ENCODE measurements at regions not wholly inside any gene's neighbourhood (a gene's known extent, or its start where the extent isn't known, plus 50 kb on each side); places are given as distances from the start of the nearest gene placed in this dataset.

DNA sequence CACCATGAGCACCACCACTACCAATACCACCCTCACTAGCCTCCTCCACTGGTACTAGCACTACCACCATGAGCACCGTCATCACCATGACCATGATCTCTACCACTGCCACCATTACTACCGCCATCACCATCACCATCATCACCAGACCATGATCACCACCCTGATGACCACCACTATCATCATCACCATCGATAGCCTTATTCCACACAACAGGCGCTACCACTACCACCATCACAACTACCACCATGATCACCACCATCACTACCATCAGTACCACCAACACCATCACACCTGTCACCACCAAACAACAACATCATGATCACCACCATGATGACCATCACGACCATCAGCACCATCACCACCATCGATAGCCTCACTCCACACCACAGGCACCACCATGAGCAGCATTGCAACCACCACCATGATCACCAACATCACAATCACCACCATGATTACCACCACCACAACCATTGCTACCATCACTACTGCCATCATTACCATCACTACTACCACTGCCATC, 56.6 kb upstream of the CASZ1 start:
- no peak overlapping the region for H3K4me3 ChIP-seq
- no peak overlapping the region for H3K27ac ChIP-seq
- no peaks in the 10 kb centered on the region for H3K36me3 ChIP-seq
- no peak for DNase-seq
- peaks cover 0 to 6% (median 0%) of the 10 kb centered on the region in 4 donors for H3K27me3 ChIP-seq
- TF ChIP-seq CTCF (IDR thresholded peaks at IDR 0.05): no peak
- no peak for TF ChIP-seq POLR2A (IDR thresholded peaks at IDR 0.05)
- intact Hi-C loops (cut with DNase I): no loop called here
- H3K4me1 ChIP-seq: peaks cover 0 to 7% (median 2%) of the 10 kb centered on the region in 3 donors
- H3K9me3 ChIP-seq: no peaks in the 10 kb centered on the region
- WGBS, 2 donors: 78 to 80% methylated on average over 6 of the region's 6 CpGs

DNA sequence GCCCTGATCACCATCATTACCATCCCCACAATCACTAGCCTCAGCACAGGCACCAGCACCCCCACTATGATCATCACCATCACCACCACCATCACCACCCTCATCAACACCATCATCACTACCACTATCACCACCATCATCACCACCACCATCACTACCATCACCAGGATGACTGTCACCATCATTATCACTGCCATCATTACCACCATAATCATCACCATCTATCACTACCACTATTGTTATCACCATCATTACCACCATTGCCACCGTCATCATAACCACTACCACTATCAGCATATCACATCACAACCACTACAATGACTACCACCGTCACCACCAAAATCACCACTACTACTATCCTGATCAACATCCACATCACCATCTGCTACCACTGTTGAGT, 57.3 kb upstream of the CASZ1 start:
- WGBS, 2 donors: 91 to 93% methylated on average over 2 of the region's 2 CpGs
- Histone ChIP-seq H3K27me3 (peaks cover 0 to 6% (median 0%) of the 10 kb centered on the region in 4 donors), H3K9me3 (no peaks in the 10 kb centered on the region), H3K36me3 (no peaks in the 10 kb centered on the region), H3K4me3 (no peak overlapping the region), H3K27ac (no peak overlapping the region), H3K4me1 (peaks cover 0 to 7% (median 0%) of the 10 kb centered on the region in 3 donors)
- TF ChIP-seq POLR2A (IDR thresholded peaks at IDR 0.05) (no peak), CTCF (IDR thresholded peaks at IDR 0.05) (no peak)
- DNase-seq: no peak
- intact Hi-C loops (cut with DNase I): no loop called here

- no peaks in the 10 kb centered on the region for H3K9me3 ChIP-seq
- H3K27me3 ChIP-seq: peaks cover 0 to 11% (median 0%) of the 10 kb centered on the region in 4 donors
- H3K4me3 ChIP-seq: no peak overlapping the region
- DNase-seq: no peak
- TF ChIP-seq POLR2A (IDR thresholded peaks at IDR 0.05) (no peak), CTCF (IDR thresholded peaks at IDR 0.05) (no peak)
- H3K4me1 ChIP-seq: peaks cover 0 to 7% (median 0%) of the 10 kb centered on the region in 3 donors
- intact Hi-C loops (cut with DNase I): no loop called here
- WGBS, 2 donors: 88 to 94% methylated on average over 9 to 10 of the region's 10 CpGs
- no peak overlapping the region for H3K27ac ChIP-seq
- no peaks in the 10 kb centered on the region for H3K36me3 ChIP-seq
Measured at GRCh38 chr1:10854856-10855459, 58.5 kb upstream of the CASZ1 start.

DNA sequence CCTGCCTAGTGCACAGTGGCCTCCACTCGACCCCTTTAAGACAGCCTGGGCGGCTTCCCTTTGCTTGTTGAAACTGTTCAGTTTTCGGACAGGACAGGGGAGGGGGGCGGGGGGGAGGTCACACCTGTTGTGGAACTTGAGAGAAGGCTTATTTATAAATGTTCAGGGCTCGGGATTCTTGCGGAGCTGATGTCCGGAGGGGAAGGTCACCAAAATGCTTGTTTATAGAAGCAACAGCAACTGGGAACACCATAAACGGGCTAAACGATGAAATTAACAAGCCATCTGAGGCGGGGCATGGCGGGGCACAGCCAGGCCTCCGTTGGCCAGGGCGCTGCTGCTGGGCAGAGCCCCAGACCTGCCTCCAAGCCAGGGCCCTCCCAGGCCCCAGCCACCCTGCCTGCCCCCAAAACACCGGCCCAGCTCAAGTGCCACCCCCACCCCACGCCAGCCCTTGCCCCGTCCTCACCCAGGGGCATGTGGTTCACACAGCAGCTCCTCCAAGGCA, 59.8 kb upstream of the CASZ1 start:
- H3K9me3 ChIP-seq: no peaks in the 10 kb centered on the region
- no peak for DNase-seq
- intact Hi-C loops (cut with DNase I): no loop called here
- H3K27ac ChIP-seq: no peak overlapping the region
- 72 to 91% methylated on average over 7 to 13 of the region's 16 CpGs for WGBS, 2 donors
- TF ChIP-seq CTCF (IDR thresholded peaks at IDR 0.05) (no peak), POLR2A (IDR thresholded peaks at IDR 0.05) (no peak)
- no peaks in the 10 kb centered on the region for H3K36me3 ChIP-seq
- peaks cover 0 to 7% (median 0%) of the 10 kb centered on the region in 3 donors for H3K4me1 ChIP-seq
- H3K4me3 ChIP-seq: no peak overlapping the region
- H3K27me3 ChIP-seq: peaks cover 0 to 17% (median 0%) of the 10 kb centered on the region in 4 donors

DNA sequence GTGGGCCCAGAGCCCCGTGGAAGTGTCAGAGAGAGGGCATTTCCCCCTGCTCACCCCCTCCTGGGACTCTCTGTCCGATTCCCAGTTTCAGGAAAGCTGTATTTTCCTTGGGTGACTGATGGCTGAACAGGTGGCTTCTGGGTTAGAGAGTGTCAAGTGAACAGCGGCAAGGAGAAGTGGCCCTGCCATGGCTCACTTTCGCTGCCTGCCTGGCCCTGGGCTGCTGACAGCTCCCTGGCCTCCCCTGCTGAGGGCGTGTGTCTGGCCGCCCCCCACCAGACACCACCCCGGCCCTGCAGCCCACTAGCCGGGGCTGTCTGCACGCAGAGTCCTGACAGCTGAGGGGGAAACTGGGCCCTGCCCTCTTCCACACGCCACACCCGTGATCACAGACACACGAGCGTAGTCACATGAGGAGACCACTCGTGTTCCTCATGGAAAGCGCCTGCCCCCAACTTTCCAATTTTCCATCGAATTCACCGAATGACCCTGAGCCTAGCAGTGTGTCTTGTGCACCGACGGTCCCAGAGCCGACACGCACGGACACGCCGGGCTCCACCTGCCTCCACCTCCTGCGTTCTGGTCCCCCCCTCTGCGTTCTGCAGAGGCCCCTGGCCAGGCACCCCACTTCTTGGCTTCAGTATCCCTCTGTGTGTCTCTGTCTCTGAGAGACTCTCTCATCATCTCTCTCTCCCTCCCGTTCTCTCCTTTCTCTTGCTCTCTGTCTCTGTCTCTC, 60.6 kb upstream of the CASZ1 start:
- TF ChIP-seq CTCF (IDR thresholded peaks at IDR 0.05): no peak
- TF ChIP-seq POLR2A (IDR thresholded peaks at IDR 0.05): no peak

More for the DNA sequence above, 60.6 kb upstream of the CASZ1 start:
- Histone ChIP-seq H3K4me1 (peaks cover 0 to 7% (median 0%) of the 10 kb centered on the region in 3 donors), H3K27ac (no peak overlapping the region), H3K36me3 (no peaks in the 10 kb centered on the region), H3K4me3 (no peak overlapping the region), H3K9me3 (no peaks in the 10 kb centered on the region), H3K27me3 (peaks cover 0 to 11% (median 0%) of the 10 kb centered on the region in 4 donors)
- no peak for DNase-seq
- 54 to 72% methylated on average over 15 to 16 of the region's 27 CpGs for WGBS, 2 donors
- intact Hi-C loops (cut with DNase I): no loop called here

All from esophagus squamous epithelium (tissue), 5 donors.